HG03064 (cell line): ENCODE measurements at regions not wholly inside any gene's neighbourhood (a gene's known extent, or its start where the extent isn't known, plus 50 kb on each side); places are given as distances from the start of the nearest gene placed in this dataset.

Source experiments
- ATAC-seq: cut with Tn5 transposase; IDR thresholded peaks from one replicate; pipeline ENCODE4 v1.9.1; 2021; ENCODE audit warnings: low read depth; ENCODE audit not compliant: unreplicated experiment

DNA sequence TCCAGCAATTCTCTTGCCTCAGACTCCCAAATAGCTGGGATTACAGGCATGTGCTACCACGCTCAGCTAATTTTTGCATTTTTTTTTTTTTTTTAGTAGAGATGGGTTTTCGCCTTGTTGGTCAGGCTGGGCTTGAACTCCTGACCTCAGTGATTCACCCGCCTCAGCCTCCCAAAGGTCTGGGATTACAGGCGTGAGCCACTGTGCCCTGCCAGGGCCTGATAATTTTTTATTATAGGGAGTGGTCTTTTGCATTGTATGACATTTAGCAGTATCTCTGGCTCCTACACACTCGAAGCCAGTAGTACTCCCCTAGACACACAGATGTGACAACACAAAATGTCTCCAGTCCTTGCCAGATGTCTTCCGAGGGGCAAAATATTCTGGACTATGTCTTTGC lies 124.0 kb downstream of the DKK1 start:
- ATAC-seq, result no peak

DNA sequence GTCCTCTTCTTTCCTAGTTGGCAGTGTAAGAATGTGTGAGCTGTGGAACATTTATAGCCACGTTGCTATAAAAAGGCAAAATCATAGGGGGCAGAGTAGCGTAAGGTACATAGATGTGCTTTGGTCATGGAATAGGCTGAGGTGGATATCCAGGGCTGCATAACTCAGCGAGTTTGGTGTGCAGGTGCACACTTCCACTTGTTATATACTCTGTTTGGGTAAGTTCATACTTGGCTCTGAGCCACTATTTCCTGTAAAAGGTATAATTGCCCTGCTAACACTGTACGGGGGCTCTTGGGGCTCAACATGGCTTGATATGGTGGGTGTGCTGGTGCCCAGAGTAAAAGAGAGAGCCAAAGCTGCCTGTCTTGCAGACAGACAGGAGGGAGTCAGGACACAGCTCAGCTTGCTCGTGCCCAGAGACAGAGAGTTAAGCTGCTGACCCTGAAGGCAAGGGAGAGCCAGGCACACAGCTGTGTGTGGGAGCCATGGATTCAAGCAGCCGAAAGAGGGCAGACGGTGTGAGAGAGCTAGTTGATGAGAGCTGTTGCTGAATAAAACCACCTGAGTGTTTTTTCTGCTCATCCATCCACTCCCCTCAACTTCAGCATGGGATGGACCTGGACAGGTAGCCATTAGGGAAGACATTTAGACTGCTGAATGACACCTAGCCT lies 126.7 kb downstream of the DKK1 start:
- no peak for ATAC-seq

DNA sequence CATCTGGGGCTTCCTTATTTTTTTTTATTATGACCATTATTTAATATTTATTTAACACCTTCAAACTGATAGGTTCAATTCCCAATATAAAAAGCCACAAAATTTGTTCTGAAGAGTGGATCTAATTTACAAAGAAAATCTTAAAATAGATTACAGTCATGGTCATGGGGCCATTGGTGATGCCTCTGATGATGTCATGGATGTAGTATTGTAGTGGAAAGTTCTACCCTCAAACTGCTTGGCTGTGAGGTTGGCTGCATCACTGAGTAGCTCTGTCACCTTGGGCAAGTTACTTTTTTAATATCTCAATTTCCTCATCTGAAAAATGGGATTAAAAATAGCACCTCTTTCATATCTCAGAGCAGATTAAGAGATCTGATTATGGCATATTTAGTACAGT lies 128.5 kb downstream of the DKK1 start:
- ATAC-seq, result no peak

DNA sequence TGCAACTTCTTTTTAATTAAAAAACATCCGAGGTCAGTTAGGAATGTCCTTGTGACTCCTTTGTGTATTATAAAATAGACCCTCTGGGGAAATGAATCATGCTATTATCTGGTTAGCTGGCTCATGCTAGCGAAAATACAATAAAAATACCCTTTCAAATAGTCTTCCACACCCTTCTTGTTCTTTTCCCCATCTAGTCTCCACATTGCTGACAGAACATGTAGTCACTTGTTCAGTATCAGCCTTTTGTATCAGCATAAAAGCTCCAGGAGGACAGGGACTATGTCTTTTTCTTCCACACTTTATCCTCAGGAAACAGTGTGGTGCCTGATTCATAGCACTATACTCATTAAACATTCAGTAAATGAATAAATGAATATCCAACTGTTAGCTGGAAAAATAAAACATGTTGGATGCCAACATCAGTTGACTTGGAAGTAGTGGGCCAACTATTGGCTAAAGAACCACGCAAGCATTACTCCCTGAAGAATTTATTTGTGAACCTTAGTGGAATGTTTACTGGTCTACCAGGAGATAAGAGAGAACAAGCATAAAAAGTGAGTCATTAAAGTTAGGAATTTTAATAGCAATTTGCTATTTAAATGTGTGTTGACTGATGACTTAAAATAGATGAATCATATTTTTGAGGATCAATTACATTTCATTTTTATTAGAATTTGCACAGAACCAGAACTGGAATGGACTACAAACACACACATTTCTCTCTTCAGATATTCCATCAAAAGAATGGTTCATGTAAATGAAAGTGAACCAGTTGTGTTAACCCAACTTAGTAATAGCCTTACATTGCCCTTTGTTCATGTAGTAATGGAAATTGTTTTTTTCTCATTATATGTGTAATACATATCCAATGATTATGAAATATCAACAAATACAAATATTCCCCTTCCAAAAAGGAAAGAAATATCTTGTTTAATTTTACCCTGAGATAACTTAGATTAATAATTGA lies 129.6 kb downstream of the DKK1 start:
- ATAC-seq, result no peak

DNA sequence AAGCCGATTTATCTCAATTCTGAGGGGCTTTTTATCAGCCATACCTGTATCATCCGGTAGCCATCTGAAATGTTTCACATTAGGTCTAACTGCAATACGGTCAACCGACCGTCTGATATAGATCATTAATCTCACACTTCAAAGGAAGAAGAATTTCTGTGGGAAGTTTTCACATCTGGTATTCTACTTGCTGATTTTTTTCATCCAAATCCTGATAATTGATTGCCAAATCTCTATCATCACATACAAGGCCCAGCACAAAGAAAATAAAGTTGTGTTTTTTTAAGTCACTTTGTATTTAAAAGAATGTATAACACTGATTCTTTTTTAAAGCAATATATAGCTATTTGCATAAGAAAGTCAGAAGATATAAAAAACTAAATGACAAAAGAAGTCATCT lies 132.3 kb downstream of the DKK1 start:
- ATAC-seq, result no peak

DNA sequence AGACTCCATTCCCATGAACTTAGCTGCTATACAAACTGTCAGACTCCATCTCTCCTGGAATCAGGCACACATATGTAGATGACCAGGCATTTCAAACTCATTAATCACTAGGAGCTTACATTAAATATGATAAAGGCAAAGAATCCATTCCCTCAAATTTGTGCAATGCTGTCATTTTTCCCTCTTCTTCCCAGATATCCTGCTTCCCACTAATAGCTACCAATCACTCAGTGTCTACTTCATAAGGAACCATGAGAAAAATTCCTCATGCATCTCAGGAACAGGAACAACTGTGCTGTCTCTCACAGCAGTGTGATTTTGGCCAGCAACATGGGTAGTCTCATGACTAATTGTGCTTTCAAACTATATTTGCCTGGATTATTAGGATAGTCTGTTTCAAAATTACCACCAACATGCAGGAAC lies 133.9 kb downstream of the DKK1 start:
- no peak for ATAC-seq

DNA sequence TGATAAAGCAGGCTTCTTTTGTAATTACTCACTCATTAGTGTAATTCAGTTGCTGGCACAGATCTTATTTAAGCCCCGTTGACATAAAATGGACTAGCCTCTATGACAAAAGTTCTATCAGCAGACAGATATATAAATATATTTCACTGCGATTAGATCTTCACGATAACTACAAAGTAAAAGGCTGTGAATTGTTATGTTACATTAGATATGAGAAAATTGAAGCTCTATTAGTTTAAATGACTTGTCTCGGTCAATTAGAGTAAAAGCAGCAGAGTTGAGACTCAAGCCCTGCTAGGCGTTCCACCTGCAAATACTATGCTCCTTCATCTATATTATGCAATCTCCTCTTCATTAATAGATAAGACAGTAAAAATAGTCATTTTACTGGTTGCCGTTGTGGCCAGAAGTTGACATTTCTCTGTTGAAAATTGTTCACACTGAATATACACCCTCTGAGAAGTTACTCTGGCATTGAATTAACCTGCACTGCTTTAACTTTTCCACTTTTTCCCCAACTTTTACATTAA lies 136.7 kb downstream of the DKK1 start:
- no peak for ATAC-seq

DNA sequence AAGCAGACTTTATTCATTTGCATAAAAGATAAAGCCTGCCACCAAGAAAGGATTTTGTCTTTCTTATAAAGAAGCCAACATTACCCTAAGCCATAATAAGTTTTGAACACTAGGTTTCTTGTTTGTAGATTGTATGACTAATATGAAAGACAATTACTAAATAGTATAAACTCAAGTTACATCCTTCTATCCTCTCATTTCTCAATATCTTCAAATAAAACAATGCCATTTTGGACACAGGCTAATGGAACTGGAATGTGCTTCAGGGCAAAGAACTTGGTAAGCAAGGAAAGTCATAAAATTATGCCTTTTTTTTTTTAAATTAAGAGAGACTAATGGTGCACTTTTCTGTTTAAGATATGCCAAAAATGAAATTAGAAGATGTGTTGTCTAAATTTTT lies 137.7 kb downstream of the DKK1 start:
- ATAC-seq, result no peak

DNA sequence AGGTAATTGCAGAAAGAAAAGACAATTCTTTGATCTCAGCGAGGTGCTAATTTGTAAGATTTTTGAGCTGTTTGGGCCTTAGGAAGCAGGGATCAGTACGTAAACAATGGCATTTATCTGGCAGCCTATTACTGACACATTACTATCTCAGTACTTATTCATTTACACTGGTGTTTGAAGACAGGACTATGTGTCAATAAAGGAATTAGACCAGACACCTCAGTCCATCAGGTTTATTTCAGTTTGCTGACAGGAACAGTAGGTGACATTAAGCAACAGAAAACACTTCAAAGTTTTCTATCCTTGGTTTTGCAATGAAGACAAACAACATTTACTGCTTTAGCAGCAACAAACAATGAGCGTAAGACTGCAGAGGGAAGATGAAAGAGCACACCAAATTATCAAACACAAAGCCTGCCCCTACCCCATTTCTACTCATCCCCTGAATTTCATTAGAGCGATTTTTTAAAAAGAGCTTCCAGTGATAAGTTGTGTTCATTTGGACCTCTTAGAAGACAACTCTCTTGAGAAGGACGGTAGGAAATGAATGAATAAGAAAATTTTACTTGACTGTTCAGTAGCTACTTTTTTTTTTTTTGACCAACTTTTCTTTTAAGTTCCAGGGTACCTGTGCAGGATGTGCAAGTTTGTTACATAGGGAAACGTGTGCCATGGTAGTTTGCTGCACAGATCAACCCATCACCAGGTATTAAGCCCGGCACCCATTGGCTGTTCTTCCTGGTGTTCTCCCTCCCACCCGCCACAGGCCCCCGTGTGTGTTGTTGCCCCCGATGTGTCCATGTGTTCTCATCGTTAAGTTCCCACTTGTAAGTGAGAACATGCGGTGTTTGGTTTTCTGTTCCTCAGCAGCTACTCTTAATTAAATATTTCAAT lies 138.8 kb downstream of the DKK1 start:
- no peak for ATAC-seq

DNA sequence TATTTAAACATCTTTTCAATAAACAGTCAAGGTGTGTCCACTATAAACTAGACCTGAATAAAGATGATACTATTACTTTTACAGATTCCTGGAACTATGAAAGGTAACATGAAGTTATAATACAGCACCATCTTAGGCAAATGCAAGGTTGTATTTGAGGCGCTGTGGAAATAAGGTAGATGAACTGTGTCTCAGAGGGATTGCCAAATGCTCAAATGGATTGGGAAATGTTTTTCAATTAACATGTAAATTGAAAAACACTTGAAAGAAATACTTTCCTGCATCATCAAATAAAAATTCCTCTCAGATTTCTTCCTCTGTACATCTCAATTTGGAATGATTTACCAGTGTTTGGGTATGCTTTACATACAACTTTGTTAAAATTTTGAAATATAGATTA lies 139.4 kb downstream of the DKK1 start:
- no peak for ATAC-seq

DNA sequence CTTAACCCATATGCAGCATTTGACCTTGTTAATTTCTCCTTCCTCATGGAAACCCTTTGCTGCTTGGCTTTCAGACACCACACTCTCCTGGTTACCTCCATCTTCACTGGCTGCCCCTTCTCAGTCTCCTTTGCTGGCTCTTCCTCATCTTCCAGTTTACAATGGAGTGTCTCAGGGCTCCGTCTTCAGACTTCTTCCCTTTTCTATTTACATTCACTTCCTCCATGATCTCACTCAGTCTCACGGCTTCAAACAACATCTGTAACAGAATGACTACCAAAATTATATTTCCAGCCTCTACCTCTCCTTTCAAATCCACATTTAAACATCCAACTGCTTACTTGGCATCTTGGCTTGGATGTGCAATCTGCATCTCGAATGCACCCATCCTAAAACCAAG lies 140.4 kb downstream of the DKK1 start:
- no peak for ATAC-seq

DNA sequence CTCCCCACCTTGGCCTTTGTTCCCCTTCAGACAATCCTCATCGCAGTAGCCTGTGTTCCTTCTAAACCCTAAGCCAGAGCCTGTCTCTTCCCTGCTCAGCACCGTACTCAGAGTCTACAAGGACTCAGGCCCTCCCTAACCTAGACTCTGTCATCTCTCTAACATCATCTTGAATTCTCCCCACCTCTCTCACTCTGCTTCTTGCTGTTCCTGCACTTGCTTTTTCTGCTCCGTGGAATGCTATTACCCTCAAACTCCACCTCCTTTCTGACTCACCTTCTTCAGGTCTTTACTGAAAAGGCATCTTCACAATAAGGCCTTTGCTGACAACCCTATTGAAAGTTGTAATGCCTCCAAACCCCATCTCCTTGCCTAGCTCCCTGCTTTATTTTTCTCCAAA lies 141.0 kb downstream of the DKK1 start:
- no peak for ATAC-seq

DNA sequence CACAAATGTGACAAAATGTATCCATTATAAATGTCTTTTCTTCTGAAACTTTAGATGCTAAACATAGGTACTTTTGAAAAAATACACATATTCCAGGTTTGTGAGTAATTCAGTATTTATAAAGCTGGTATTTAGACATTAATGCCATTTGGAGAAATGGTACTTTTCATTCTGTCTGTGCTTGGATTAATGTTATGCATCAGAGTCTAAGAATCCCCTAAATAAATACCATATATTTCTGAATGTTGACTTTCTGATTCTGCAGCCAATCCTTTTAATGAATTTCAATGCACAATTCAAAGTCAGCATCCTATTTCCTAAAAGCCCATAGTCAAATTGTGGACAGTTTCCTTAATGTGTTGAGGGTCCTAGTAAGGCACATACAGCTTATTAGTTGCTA lies 145.0 kb downstream of the DKK1 start:
- ATAC-seq, result no peak

DNA sequence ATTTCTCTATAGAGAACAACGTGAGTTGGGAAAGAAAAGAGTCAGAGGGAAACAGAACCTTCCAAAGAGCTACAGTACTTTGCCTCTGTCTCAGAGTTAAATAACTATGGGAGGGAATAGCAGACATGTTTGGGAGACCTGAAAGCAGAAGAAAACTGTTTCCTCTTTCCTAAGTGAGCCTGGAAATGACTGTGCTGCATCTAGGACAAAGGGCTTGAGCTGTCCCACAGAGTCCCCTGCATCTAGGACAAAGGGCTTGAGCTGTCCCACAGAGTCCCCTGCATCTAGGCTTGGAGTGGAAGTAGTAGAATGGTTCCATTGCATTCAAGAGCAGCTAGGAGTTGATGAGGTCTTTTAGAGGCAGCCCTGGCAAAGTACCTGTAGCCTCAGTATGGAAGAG lies 149.7 kb downstream of the DKK1 start:
- ATAC-seq, result no peak

DNA sequence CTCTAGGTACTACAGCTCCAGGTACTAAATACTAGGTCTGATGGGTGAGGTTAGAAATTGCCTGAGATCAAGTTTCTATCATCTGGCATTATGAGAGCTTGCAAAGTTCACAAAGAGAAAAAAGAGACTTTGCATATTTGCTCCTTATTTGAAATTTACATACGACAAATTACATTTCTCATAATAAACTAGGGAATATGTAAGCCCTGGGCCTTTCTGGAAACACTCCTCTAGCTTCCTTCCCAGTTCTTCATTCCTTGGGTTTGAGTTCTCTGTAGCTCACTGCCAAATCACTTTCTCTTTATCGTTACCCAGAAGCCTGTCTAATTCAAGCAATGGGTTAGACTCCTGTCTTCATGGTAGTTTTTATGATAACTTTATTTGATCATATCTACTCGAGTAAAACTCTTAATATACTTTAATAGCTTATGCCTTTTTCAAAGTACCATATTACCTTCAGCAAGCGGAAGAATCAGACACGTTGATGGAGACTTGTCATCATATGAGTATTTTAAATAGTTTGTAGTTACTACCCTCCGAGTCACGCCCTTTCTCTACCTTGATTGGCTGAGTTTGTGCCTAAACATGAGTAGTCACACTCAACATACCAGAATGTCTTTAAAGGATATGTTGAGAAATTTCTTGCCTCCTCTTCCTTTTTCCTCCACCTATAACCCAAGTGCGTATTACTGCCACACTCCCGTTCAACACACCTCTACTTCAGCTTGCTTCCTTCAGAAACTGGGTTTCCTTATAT lies 150.5 kb downstream of the DKK1 start:
- ATAC-seq, result no peak

DNA sequence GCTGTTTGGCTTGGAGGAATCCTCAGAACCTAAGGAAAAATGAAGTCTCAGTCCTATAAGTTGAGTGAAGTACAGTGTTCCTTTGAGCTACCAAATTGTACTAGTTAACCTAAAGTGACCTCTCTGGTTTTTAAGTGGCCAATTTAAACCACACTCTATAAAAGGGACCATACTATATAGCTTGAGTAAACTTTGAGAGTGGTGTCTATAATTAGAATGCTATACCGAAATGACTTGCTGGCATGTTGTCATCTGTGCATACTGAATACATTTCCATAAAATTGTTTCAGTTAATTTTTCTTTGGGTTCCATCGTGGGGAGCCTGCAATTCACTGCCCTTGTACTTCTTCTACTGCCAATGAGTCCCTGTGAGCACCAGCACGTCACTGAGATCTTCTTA lies 151.1 kb downstream of the DKK1 start:
- ATAC-seq, result no peak

DNA sequence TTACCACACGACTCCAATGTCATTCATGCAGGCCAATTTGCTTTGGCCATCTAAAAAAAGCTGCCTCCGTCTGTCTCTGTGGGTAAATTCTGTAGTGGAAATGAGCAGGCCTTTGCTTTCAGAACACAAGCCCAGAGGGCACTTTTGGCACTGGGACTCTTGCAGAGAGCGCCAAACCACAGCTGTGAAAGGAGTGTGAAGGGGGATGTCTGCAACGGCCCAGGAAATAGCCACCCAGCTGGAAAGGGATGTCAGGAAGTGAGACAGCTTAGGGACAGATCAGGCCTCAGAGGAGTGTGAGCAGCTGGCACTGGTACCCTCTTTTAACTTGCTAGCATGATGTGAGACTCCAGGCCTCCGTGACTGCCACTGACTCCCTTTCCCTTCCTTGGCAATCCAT lies 152.4 kb downstream of the DKK1 start:
- ATAC-seq, result no peak

DNA sequence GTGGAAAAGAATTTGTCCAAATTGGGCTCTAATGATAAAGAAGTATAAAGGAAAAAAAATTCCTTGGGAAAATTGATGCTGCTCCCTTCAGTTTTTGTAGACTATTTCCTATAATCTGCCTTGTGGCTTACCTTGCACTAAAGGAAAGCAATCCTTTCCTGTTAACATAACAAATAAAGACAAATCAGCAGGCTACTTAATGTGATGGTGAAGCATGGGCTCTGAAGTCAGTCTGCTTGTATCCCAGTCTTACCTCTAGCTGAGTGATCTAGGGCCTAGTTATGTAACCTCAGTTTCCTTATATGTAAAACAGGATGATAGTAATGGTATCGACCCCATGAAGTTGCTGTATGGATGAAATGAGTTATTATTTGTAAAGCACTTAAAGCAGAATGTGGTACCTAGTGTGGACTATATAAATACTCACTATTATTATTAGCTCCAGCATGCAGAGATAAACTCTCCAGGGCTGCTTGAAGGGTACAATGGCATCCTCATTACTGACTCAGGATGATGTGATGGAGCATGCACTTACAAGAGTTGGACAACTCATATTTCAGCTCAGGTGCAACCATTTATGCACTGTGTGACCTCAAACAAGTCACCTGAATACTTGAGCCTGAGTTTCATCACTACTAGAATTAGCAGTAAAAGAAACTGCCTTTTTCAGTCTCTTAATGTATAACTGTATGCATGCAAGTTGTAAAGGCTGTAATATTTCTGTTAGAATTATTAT lies 156.1 kb downstream of the DKK1 start:
- no peak for ATAC-seq

DNA sequence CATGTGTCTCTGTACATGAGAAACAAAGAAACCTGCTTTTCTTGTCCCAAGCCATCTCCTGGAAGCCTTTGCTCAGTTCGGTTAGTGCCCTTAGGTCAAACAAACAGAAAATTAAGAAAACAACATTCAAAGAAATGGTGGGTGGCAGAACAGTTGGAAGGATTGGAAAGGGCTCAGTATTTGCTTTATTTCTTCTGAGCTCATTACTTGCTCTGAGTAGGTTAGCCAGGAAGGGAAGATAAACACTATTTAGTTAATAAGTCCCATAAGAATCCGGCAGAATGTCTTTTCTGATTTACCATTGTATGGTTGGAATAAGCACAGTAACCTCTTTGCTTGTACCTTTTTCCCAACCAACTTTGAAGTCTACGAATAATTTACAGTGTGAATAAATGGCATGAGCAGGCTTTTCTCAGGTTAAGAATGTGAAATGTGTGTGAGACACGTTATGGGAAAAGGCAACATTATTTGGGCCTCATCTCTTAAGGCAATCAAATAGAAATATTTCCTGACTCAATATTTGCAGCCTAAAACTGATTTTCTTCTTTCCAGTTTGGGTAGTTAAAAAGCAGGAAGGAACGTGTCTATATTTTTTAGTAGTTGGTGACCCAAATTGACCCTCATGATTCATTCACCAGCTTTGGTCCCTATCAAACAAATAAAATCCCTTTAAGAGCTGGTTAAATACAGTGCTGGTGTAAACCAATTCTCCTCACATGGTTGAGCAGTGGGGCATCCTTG lies 158.5 kb downstream of the DKK1 start:
- no peak for ATAC-seq
